Parathyroid adenoma (tissue), 2 donors: ENCODE measurements at regions not wholly inside any gene's neighbourhood (a gene's known extent, or its start where the extent isn't known, plus 50 kb on each side); places are given as distances from the start of the nearest gene placed in this dataset.

Experiments used
- H2AFZ ChIP-seq: fragments of 300-600 bp; sonication (generic); one replicate; pipeline ENCODE4 v1.7.0; 2017; ENCODE audit warnings: antibody characterized with exemption, mild to moderate bottlenecking
- H3K27ac ChIP-seq: fragments of 300-600 bp; sonication (generic); one replicate; pipeline ENCODE4 v1.7.0; 2017
- H3K27me3 ChIP-seq: fragments of 300-600 bp; sonication (generic); one replicate; pipeline ENCODE4 v1.7.0; 2017; ENCODE audit warnings: low read length; ENCODE audit not compliant: control insufficient read depth, insufficient read depth
- H3K36me3 ChIP-seq: fragments of 300-600 bp; sonication (generic); one replicate; pipeline ENCODE4 v1.7.0; 2017; ENCODE audit warnings: low read length; ENCODE audit not compliant: control insufficient read depth, insufficient read depth
- H3K4me1 ChIP-seq: fragments of 300-600 bp; sonication (generic); one replicate; pipeline ENCODE4 v1.7.0; 2017; ENCODE audit warnings: control low read depth
- H3K4me2 ChIP-seq: fragments of 300-600 bp; sonication (generic); one replicate; pipeline ENCODE4 v1.7.0; 2017; ENCODE audit warnings: low read length
- H3K4me3 ChIP-seq: fragments of 300-600 bp; sonication (generic); one replicate; pipeline ENCODE4 v1.7.0; 2017; ENCODE audit warnings: low read depth, low read length
- H3K79me2 ChIP-seq: fragments of 300-600 bp; sonication (generic); one replicate; pipeline ENCODE4 v1.7.0; 2017; ENCODE audit warnings: control low read depth
- H3K9ac ChIP-seq: fragments of 300-600 bp; sonication (generic); one replicate; pipeline ENCODE4 v1.7.0; 2017; ENCODE audit warnings: mild to moderate bottlenecking
- H3K9me3 ChIP-seq: fragments of 300-600 bp; sonication (generic); one replicate; pipeline ENCODE4 v1.7.0; 2017; ENCODE audit warnings: low read length; ENCODE audit not compliant: control insufficient read depth
- TF ChIP-seq, protein P1 (sequence below): fragments of 300-600 bp; sonication (generic); IDR thresholded peaks from one replicate; pipeline ENCODE4 v1.7.0; 2017; ENCODE audit warnings: antibody characterized with exemption, mild to moderate bottlenecking
- donor health status: primary hyperparathyroidism.

- Histone ChIP-seq H3K27ac (no peak overlapping the region), H3K4me2 (no peak overlapping the region), H3K36me3 (no peaks in the 10 kb centered on the region), H3K9me3 (no peaks in the 10 kb centered on the region), H2AFZ (no peak overlapping the region), H3K9ac (no peak overlapping the region), H3K27me3 (no peaks in the 10 kb centered on the region), H3K79me2 (no peaks in the 10 kb centered on the region), H3K4me3 (no peak overlapping the region), H3K4me1 (no peaks in the 10 kb centered on the region)
- TF ChIP-seq, protein P1, sequence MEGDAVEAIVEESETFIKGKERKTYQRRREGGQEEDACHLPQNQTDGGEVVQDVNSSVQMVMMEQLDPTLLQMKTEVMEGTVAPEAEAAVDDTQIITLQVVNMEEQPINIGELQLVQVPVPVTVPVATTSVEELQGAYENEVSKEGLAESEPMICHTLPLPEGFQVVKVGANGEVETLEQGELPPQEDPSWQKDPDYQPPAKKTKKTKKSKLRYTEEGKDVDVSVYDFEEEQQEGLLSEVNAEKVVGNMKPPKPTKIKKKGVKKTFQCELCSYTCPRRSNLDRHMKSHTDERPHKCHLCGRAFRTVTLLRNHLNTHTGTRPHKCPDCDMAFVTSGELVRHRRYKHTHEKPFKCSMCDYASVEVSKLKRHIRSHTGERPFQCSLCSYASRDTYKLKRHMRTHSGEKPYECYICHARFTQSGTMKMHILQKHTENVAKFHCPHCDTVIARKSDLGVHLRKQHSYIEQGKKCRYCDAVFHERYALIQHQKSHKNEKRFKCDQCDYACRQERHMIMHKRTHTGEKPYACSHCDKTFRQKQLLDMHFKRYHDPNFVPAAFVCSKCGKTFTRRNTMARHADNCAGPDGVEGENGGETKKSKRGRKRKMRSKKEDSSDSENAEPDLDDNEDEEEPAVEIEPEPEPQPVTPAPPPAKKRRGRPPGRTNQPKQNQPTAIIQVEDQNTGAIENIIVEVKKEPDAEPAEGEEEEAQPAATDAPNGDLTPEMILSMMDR, result no peak
Observed at GRCh38 chr16:11420895-11421294, 75.6 kb downstream of the RMI2 start.

GRCh38 chr16:11422381-11423314 is 77.4 kb downstream of the RMI2 start:
- H3K4me3 ChIP-seq, result no peak overlapping the region
- no peaks in the 10 kb centered on the region for H3K9me3 ChIP-seq
- H2AFZ ChIP-seq, result no peak overlapping the region
- TF ChIP-seq, protein P1, result no peak
- no peaks in the 10 kb centered on the region for H3K79me2 ChIP-seq
- no peak overlapping the region for H3K27ac ChIP-seq
- H3K36me3 ChIP-seq, result no peaks in the 10 kb centered on the region
- no peak overlapping the region for H3K9ac ChIP-seq
- H3K4me1 ChIP-seq, result no peaks in the 10 kb centered on the region
- H3K4me2 ChIP-seq, result no peak overlapping the region
- H3K27me3 ChIP-seq, result no peaks in the 10 kb centered on the region

DNA sequence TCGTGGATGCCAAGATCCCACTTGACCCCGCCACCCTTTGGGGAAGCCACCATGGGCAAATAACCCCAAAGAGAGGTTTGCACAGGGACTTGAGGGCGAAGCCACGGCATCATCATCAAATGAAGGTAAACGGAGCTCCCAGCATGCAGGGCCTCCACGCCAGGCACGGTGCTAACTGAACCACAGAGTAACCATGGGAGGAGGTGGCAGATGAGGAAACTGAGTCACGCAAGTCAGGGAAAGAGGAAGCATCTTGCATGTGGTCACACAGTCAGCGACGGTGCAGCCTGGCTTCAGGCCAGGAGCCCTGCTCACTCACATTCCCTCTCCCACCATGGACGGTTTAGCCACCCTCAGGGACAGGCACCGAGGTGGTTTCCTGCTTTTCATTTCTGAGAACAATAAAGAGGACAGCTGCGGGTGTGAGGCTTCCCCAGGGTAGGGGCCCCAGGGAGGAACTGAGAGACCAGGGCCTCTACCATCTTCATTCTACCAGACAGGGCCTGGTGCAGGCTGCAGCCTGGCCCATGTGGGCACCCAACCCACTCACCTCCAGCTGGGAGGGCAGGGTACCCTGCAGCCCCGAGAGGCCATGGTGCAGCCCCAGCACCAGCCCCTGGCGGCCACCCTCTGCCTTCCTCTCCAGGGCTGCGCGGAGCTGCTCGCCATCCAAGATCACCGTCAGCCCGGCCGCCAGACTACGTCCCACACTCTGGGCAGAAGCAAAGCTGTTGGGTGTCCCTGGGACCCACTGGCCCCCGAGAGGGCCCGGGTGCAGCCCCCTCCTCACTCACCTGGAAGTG is 78.3 kb downstream of the RMI2 start:
- TF ChIP-seq, protein P1, result no peak
- H3K4me1 ChIP-seq, result no peaks in the 10 kb centered on the region
- H3K9me3 ChIP-seq, result no peaks in the 10 kb centered on the region
- H3K9ac ChIP-seq, result no peak overlapping the region
- no peaks in the 10 kb centered on the region for H3K79me2 ChIP-seq
- H3K4me3 ChIP-seq, result no peak overlapping the region
- no peak overlapping the region for H3K27ac ChIP-seq
- H3K36me3 ChIP-seq, result no peaks in the 10 kb centered on the region
- no peak overlapping the region for H2AFZ ChIP-seq
- no peak overlapping the region for H3K4me2 ChIP-seq
- no peaks in the 10 kb centered on the region for H3K27me3 ChIP-seq

DNA sequence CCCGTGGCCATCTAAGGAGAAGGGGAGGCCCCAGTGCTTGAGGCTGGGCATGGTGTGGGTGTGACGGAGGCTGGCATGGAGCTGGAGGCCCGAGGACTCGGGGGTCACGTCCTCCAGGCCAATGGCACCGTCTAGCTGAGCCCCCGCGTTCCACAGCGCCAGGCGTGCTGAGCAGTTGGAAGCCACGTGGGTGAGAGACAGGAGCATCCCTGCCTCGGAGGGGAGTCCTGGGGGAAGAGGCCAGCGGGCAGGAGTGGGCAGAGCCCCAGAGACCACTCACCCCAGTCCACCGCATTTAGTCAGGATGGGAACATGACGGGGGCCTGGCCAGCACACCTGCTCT is 78.8 kb downstream of the RMI2 start:
- no peaks in the 10 kb centered on the region for H3K9me3 ChIP-seq
- no peak overlapping the region for H3K4me3 ChIP-seq
- H3K4me1 ChIP-seq, result no peaks in the 10 kb centered on the region
- TF ChIP-seq, protein P1, result no peak
- no peak overlapping the region for H3K4me2 ChIP-seq
- no peaks in the 10 kb centered on the region for H3K36me3 ChIP-seq
- no peaks in the 10 kb centered on the region for H3K27me3 ChIP-seq
- H3K79me2 ChIP-seq, result no peaks in the 10 kb centered on the region
- H3K27ac ChIP-seq, result no peak overlapping the region
- H3K9ac ChIP-seq, result no peak overlapping the region
- H2AFZ ChIP-seq, result no peak overlapping the region
